PC-9 (cell line): ENCODE measurements at regions not wholly inside any gene's neighbourhood (a gene's known extent, or its start where the extent isn't known, plus 50 kb on each side); places are given as distances from the start of the nearest gene placed in this dataset.

ENCODE experiments used
- BruUV-seq: library from RNA; stranded (reverse); fragments of 400-500 nt; replicated peaks from 2 replicates; lab custom pipeline; 2021; lab: Mats Ljungman, UMichigan
- CTCF ChIA-PET: fragments of 300-600 bp; sonication (Branson Sonifier 250); formaldehyde crosslinking; loops from one replicate; lab custom pipeline; 2022; ENCODE audit warnings: antibody characterized with exemption; lab: Charles Lee
- POLR2A ChIA-PET: fragments of 300-600 bp; sonication (Branson Sonifier 250); formaldehyde crosslinking; loops from one replicate; lab custom pipeline; 2022; ENCODE audit warnings: antibody characterized with exemption; ENCODE audit not compliant: unreplicated experiment; lab: Charles Lee
- DNase-seq, 2 experiments: peaks; one replicate each; pipeline versions ENCODE4 v3.0.0 to v3.0.0-alpha.2; 2015 to 2022; ENCODE audit warnings: mixed read lengths in 1 of 2
- H2AFZ ChIP-seq: fragments of 200-600 bp; sonication (generic); 2 replicates; pipeline ENCODE4 v1.8.1; 2017; ENCODE audit warnings: antibody characterized with exemption
- H3F3A ChIP-seq: fragments of 200-600 bp; sonication (generic); 2 replicates; pipeline ENCODE4 v1.8.1; 2017; ENCODE audit warnings: antibody characterized with exemption, mild to moderate bottlenecking, low read depth; ENCODE audit not compliant: insufficient read depth
- H3K27ac ChIP-seq: fragments of 200-600 bp; sonication (generic); 2 replicates; pipeline ENCODE4 v1.6.1; 2016; ENCODE audit warnings: mixed run types
- H3K27me3 ChIP-seq: fragments of 200-600 bp; sonication (generic); 2 replicates; pipeline ENCODE4 v1.6.1; 2016; ENCODE audit warnings: low read depth, mixed run types; ENCODE audit not compliant: insufficient read depth
- H3K36me3 ChIP-seq: fragments of 200-600 bp; sonication (generic); 2 replicates; pipeline ENCODE4 v1.6.1; 2016; ENCODE audit warnings: low read depth, mixed run types
- H3K4me1 ChIP-seq: fragments of 200-600 bp; sonication (generic); replicated peaks from 2 replicates; pipeline ENCODE4 v1.6.1; 2016; ENCODE audit warnings: mixed run types; ENCODE audit not compliant: insufficient read depth
- H3K4me2 ChIP-seq: fragments of 200-600 bp; sonication (generic); 2 replicates; pipeline ENCODE4 v1.6.1; 2017; ENCODE audit warnings: mixed run types
- H3K4me3 ChIP-seq: fragments of 200-600 bp; sonication (generic); 2 replicates; pipeline ENCODE4 v1.6.1; 2016; ENCODE audit warnings: mixed run types
- H3K79me2 ChIP-seq: fragments of 200-600 bp; sonication (generic); 2 replicates; pipeline ENCODE4 v1.6.1; 2017; ENCODE audit warnings: low read depth, mixed run types
- H3K9me2 ChIP-seq: fragments of 200-600 bp; sonication (generic); 2 replicates; pipeline ENCODE4 v1.8.1; 2017; ENCODE audit warnings: mild to moderate bottlenecking; ENCODE audit not compliant: insufficient read depth
- H3K9me3 ChIP-seq: fragments of 200-600 bp; sonication (generic); 2 replicates; pipeline ENCODE4 v1.8.1; 2016; ENCODE audit warnings: low read depth; ENCODE audit not compliant: insufficient read depth
- H4K20me1 ChIP-seq: fragments of 200-600 bp; sonication (generic); 2 replicates; pipeline ENCODE4 v1.8.1; 2017; ENCODE audit not compliant: insufficient read depth
- CTCF ChIP-seq: fragments of 200-600 bp; sonication (generic); conservative IDR thresholded peaks from 2 replicates; pipeline ENCODE4 v1.6.1; 2017; ENCODE audit warnings: mixed run types, antibody characterized with exemption, mild to moderate bottlenecking, moderate library complexity
- EZH2 ChIP-seq: fragments of 200-600 bp; sonication (generic); IDR thresholded peaks from 2 replicates; pipeline ENCODE4 v1.8.0; 2017; ENCODE audit warnings: antibody characterized with exemption, low read depth
- intact Hi-C: fragments of 100-400 bp; cut with micrococcal nuclease; formaldehyde crosslinking; loops from one replicate; pipeline ENCODE4 v1.10.0; 2022; ENCODE audit not compliant: unreplicated experiment

- H3F3A ChIP-seq, result no peaks in the 10 kb centered on the region
- intact Hi-C loops, result no loop called here
- ChIA-PET CTCF (no interaction called here), POLR2A (no interaction called here)
- H3K4me2 ChIP-seq, result no peak overlapping the region
- no peak for TF ChIP-seq CTCF
- no peak for TF ChIP-seq EZH2
- no peak overlapping the region for H3K4me3 ChIP-seq
- BruUV-seq, result no TSS peak
- H3K27ac ChIP-seq, result no peak overlapping the region
- no peaks in the 10 kb centered on the region for H3K36me3 ChIP-seq
- H3K27me3 ChIP-seq, result no peaks in the 10 kb centered on the region
- no peaks in the 10 kb centered on the region for H3K9me2 ChIP-seq
- H4K20me1 ChIP-seq, result no peaks in the 10 kb centered on the region
- H3K9me3 ChIP-seq, result no peaks in the 10 kb centered on the region
- H3K4me1 ChIP-seq, result no peaks in the 10 kb centered on the region
- no peaks in the 10 kb centered on the region for H3K79me2 ChIP-seq
- no peak for DNase-seq
- H2AFZ ChIP-seq, result no peak overlapping the region
Observed at GRCh38 chr15:46278062-46278461, 643.2 kb downstream of the SQOR start.

- intact Hi-C loops, result no loop called here
- Histone ChIP-seq H3K9me3 (no peaks in the 10 kb centered on the region), H3K36me3 (no peaks in the 10 kb centered on the region), H3F3A (no peaks in the 10 kb centered on the region), H3K4me1 (no peaks in the 10 kb centered on the region), H2AFZ (no peak overlapping the region), H3K4me2 (no peak overlapping the region), H3K27me3 (no peaks in the 10 kb centered on the region), H3K79me2 (no peaks in the 10 kb centered on the region), H3K9me2 (no peaks in the 10 kb centered on the region), H3K4me3 (no peak overlapping the region), H3K27ac (no peak overlapping the region), H4K20me1 (no peaks in the 10 kb centered on the region)
- DNase-seq, result no peak
- no TSS peak for BruUV-seq
- TF ChIP-seq EZH2 (no peak), CTCF (no peak)
- ChIA-PET CTCF (no interaction called here), POLR2A (no interaction called here)
Observed at GRCh38 chr15:46278486-46279090, 643.8 kb downstream of the SQOR start.

- no peak overlapping the region for H2AFZ ChIP-seq
- no peak overlapping the region for H3K27ac ChIP-seq
- no peaks in the 10 kb centered on the region for H4K20me1 ChIP-seq
- no peaks in the 10 kb centered on the region for H3K9me3 ChIP-seq
- H3F3A ChIP-seq, result no peaks in the 10 kb centered on the region
- H3K36me3 ChIP-seq, result no peaks in the 10 kb centered on the region
- no peaks in the 10 kb centered on the region for H3K27me3 ChIP-seq
- H3K4me3 ChIP-seq, result no peak overlapping the region
- intact Hi-C loops, result loop anchor here (10.0 kb wide), 1 partner anchor 486 kb away; no protein-coding TSS in a partner anchor
- no peaks in the 10 kb centered on the region for H3K9me2 ChIP-seq
- no peak overlapping the region for H3K4me2 ChIP-seq
- no TSS peak for BruUV-seq
- TF ChIP-seq CTCF, result 0 out of 2 replicates have a peak, but pooled peaks have one; percentile 16
- TF ChIP-seq EZH2, result no peak
- H3K79me2 ChIP-seq, result no peaks in the 10 kb centered on the region
- no peaks in the 10 kb centered on the region for H3K4me1 ChIP-seq
- no peak for DNase-seq
- ChIA-PET POLR2A (no interaction called here), CTCF (no interaction called here)
Observed at GRCh38 chr15:46280762-46281542, 646.1 kb downstream of the SQOR start.
